Osteoblast (primary cell): ENCODE measurements at regions not wholly inside any gene's neighbourhood (a gene's known extent, or its start where the extent isn't known, plus 50 kb on each side); places are given as distances from the start of the nearest gene placed in this dataset.
A peak's percentile ranks its signal among the peaks of the same experiment; 100 is the strongest.

Source experiments
- DNase-seq: peaks from one replicate; pipeline ENCODE4 v3.0.0; 2011; ENCODE audit warnings: low spot score, mixed read lengths; ENCODE audit not compliant: insufficient read length; ENCODE audit errors: missing footprints
- H2AFZ ChIP-seq: 2 replicates; pipeline ENCODE4 v1.6.0; 2011; ENCODE audit warnings: mild to moderate bottlenecking, low read length
- H3K27ac ChIP-seq: 2 replicates; pipeline ENCODE4 v1.5.1; 2011; ENCODE audit warnings: mild to moderate bottlenecking, low read depth, low read length, moderate library complexity
- H3K27me3 ChIP-seq: 2 replicates; pipeline ENCODE4 v1.6.0; 2012; ENCODE audit warnings: mild to moderate bottlenecking, control low read depth, inconsistent platforms, low read length, moderate library complexity; ENCODE audit not compliant: insufficient read depth
- H3K36me3 ChIP-seq: 2 replicates; pipeline ENCODE4 v1.5.1; 2011; ENCODE audit warnings: mild to moderate bottlenecking, low read length, control low read depth, moderate library complexity; ENCODE audit not compliant: insufficient read depth
- H3K4me1 ChIP-seq: 2 replicates; pipeline ENCODE4 v1.5.1; 2011; ENCODE audit warnings: mild to moderate bottlenecking, low read length, control low read depth, moderate library complexity; ENCODE audit not compliant: insufficient read depth
- H3K4me2 ChIP-seq: 2 replicates; pipeline ENCODE4 v1.6.0; 2011; ENCODE audit warnings: mild to moderate bottlenecking, low read length; ENCODE audit not compliant: insufficient read depth
- H3K4me3 ChIP-seq: fragments of 200-600 bp; sonication (generic); 3 replicates; pipeline ENCODE4 v1.5.1; 2012; ENCODE audit warnings: mild to moderate bottlenecking, low read length, inconsistent platforms; ENCODE audit not compliant: insufficient read depth
- H3K79me2 ChIP-seq: 2 replicates; pipeline ENCODE4 v1.6.0; 2012; ENCODE audit warnings: mild to moderate bottlenecking, low read length, control low read depth, inconsistent platforms; ENCODE audit not compliant: insufficient read depth
- H3K9me3 ChIP-seq: 2 replicates; pipeline ENCODE4 v1.5.1; 2011; ENCODE audit warnings: low read depth, low read length, control low read depth
- H4K20me1 ChIP-seq: 2 replicates; pipeline ENCODE4 v1.6.0; 2012; ENCODE audit warnings: mild to moderate bottlenecking, low read length, control low read depth; ENCODE audit not compliant: insufficient read depth
- CTCF ChIP-seq: IDR thresholded peaks from 2 replicates; pipeline ENCODE4 v1.5.1; 2011; ENCODE audit warnings: mild to moderate bottlenecking, low read depth, low read length, moderate library complexity; ENCODE audit errors: extremely low read depth

- Histone ChIP-seq H3K36me3 (no peaks in the 10 kb centered on the region), H3K27me3 (no peaks in the 10 kb centered on the region), H3K9me3 (no peaks in the 10 kb centered on the region), H3K79me2 (no peaks in the 10 kb centered on the region), H3K4me2 (no peak overlapping the region), H3K4me1 (peaks cover 14% of the 10 kb centered on the region), H3K27ac (no peak overlapping the region), H3K4me3 (no peak overlapping the region), H2AFZ (no peak overlapping the region), H4K20me1 (no peaks in the 10 kb centered on the region)
- no peak for DNase-seq
- TF ChIP-seq CTCF = no peak
Measured at GRCh38 chr9:107698779-107699178, 209.2 kb upstream of the KLF4 start.

DNA sequence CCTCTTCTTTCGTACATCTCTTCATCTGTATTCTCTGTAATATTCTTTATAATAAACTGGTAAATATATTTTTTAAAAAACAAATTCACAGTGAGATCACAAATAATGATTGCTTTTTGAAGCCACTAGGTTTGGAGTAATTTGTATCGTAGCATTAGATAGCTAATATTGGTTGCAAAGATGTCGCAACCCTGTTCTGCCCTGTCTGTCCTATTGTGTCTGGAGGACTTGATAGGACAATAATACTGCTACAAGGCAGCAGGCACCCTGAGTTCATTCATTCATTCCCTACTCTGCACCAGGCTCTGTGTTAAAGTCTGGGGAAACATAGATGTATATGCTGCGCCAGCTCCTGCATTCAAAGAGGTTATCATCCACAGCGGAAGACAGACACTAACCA lies 206.7 kb upstream of the KLF4 start:
- Histone ChIP-seq H3K27ac (no peak overlapping the region), H3K27me3 (no peaks in the 10 kb centered on the region), H3K36me3 (no peaks in the 10 kb centered on the region), H3K79me2 (no peaks in the 10 kb centered on the region), H2AFZ (no peak overlapping the region), H3K4me3 (no peak overlapping the region), H3K4me1 (peaks cover 20% of the 10 kb centered on the region), H3K9me3 (no peaks in the 10 kb centered on the region), H4K20me1 (no peaks in the 10 kb centered on the region), H3K4me2 (no peak overlapping the region)
- DNase-seq = no peak
- no peak for TF ChIP-seq CTCF

DNA sequence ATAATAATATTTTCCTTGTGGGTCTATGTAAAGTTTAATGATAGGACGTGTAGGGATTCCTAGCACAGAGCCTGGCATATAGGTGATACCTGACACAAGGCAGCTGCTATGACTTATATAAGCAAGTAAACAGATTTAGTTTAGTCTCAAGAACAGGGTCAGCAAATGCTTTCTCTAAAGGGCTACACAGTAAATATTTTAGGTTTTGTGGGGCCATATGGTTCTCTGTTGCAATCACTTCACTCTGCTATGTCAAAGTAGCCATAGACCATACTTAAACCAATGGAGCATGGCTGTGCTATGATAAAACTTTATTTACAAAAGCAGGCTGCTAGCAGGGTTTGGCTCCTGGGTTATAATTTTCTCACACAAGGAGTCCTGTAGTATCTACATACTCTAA lies 204.8 kb upstream of the KLF4 start:
- DNase-seq = no peak
- Histone ChIP-seq H3K4me3 (no peak overlapping the region), H3K9me3 (no peaks in the 10 kb centered on the region), H2AFZ (no peak overlapping the region), H3K36me3 (no peaks in the 10 kb centered on the region), H3K27me3 (no peaks in the 10 kb centered on the region), H3K4me1 (peaks cover 13% of the 10 kb centered on the region), H3K27ac (no peak overlapping the region), H3K79me2 (no peaks in the 10 kb centered on the region), H4K20me1 (no peaks in the 10 kb centered on the region), H3K4me2 (no peak overlapping the region)
- no peak for TF ChIP-seq CTCF

GRCh38 chr9:107693625-107694326 lies 204.2 kb upstream of the KLF4 start:
- Histone ChIP-seq H3K79me2 (no peaks in the 10 kb centered on the region), H3K27me3 (no peaks in the 10 kb centered on the region), H3K4me1 (peaks cover 13% of the 10 kb centered on the region), H3K36me3 (no peaks in the 10 kb centered on the region), H4K20me1 (no peaks in the 10 kb centered on the region), H2AFZ (peak overlapping the region; percentile 49), H3K4me3 (no peak overlapping the region), H3K4me2 (peak overlapping the region; percentile 67), H3K27ac (peak overlapping the region; percentile 52), H3K9me3 (no peaks in the 10 kb centered on the region)
- peak; percentile 85 for DNase-seq
- TF ChIP-seq CTCF = no peak
